ENCODE measurements at regions not wholly inside any gene's neighbourhood (a gene's known extent, or its start where the extent isn't known, plus 50 kb on each side); places are given as distances from the start of the nearest gene placed in this dataset.

DNA sequence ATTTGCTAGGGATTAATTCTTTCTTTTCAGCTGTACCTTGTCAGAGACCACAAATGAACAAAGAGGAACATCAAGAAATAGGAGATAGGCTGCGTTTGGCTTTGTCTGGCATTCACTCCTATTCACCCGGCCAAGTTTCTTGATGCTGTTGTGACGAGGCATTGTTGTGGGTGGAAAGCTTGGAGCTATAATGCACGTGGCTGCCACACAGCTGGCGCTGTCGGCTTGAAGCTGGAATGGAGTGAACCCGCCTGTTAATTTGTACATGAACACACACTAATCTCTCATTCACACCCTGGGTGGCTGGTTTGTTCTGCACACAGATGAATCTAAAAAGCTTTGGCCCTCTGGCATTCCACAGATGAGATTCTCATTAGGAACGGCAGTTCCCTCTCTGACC is 274.9 kb upstream of the GYPC start:
- H3K9ac ChIP-seq (ENCODE audit: low read length), result no peak overlapping the region
- Mint-ChIP-seq H3K4me1 (no peaks in the 10 kb centered on the region), H3K4me3 (no peak overlapping the region), H3K9me3 (ENCODE audit: insufficient read depth) (peaks cover 3% of the 10 kb centered on the region), H3K27ac (no peak overlapping the region), H3K27me3 (peaks cover 12% of the 10 kb centered on the region)
- H3K27ac ChIP-seq (ENCODE audit: low read length in 2 of 2), result no peak overlapping the region
- no peaks in the 10 kb centered on the region for H3K4me1 ChIP-seq (ENCODE audit: control insufficient read depth in 2 of 2, insufficient read depth in 2 of 2, low read length in 2 of 2)
- CTCF ChIA-PET, result no interaction called here
- 88% methylated on average over 7 of the region's 8 CpGs for WGBS (ENCODE audit: insufficient coverage)
- no peak for ATAC-seq (ENCODE audit: low read depth)
- no peaks in the 10 kb centered on the region for H3K27me3 ChIP-seq (replicated peaks in 1 of 4; ENCODE audit: control extremely low read depth in 1 of 4, control insufficient read depth in 3 of 4, insufficient read depth in 4 of 4, low read length in 3 of 4)
- no peak overlapping the region for H3K4me2 ChIP-seq (replicated peaks; ENCODE audit: low read depth, low read length, poor library complexity, severe bottlenecking)
- DNase-seq, result no peak
- H2AFZ ChIP-seq (ENCODE audit: insufficient read depth, low read depth, low read length, poor library complexity, severe bottlenecking), result no peak overlapping the region
- H3K79me2 ChIP-seq (ENCODE audit: control insufficient read depth, insufficient read depth, low read length), result no peaks in the 10 kb centered on the region
- intact Hi-C loops (cut with micrococcal nuclease), result no loop called here
- H3K36me3 ChIP-seq (replicated peaks in 1 of 2; ENCODE audit: control extremely low read depth in 1 of 2, control insufficient read depth in 1 of 2, extremely low read depth in 1 of 2, insufficient read depth in 2 of 2, low read length in 1 of 2), result no peaks in the 10 kb centered on the region
- no peak overlapping the region for H3K4me3 ChIP-seq (ENCODE audit: control extremely low read depth in 1 of 5, extremely low read depth in 1 of 5, insufficient read depth in 1 of 5, low read depth in 2 of 5, low read length in 4 of 5)
- H3K9me3 ChIP-seq (ENCODE audit: control extremely low read depth in 1 of 3, control insufficient read depth in 2 of 3, insufficient read depth in 1 of 3, low read length in 2 of 3), result peaks cover 0 to 1% (median 0%) of the 10 kb centered on the region in 3 donors
- POLR2A ChIA-PET, result no interaction called here
- TF ChIP-seq EZH2 (IDR thresholded peaks at IDR 0.05; ENCODE audit: borderline replicate concordance, insufficient read depth, low read depth, low read length, poor library complexity, severe bottlenecking), result no peak
- TF ChIP-seq, protein P1, sequence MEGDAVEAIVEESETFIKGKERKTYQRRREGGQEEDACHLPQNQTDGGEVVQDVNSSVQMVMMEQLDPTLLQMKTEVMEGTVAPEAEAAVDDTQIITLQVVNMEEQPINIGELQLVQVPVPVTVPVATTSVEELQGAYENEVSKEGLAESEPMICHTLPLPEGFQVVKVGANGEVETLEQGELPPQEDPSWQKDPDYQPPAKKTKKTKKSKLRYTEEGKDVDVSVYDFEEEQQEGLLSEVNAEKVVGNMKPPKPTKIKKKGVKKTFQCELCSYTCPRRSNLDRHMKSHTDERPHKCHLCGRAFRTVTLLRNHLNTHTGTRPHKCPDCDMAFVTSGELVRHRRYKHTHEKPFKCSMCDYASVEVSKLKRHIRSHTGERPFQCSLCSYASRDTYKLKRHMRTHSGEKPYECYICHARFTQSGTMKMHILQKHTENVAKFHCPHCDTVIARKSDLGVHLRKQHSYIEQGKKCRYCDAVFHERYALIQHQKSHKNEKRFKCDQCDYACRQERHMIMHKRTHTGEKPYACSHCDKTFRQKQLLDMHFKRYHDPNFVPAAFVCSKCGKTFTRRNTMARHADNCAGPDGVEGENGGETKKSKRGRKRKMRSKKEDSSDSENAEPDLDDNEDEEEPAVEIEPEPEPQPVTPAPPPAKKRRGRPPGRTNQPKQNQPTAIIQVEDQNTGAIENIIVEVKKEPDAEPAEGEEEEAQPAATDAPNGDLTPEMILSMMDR (IDR thresholded peaks at IDR 0.05), result no peak
- H4K20me1 ChIP-seq (ENCODE audit: control insufficient read depth, insufficient read depth, low read length, poor library complexity, severe bottlenecking), result no peaks in the 10 kb centered on the region

DNA sequence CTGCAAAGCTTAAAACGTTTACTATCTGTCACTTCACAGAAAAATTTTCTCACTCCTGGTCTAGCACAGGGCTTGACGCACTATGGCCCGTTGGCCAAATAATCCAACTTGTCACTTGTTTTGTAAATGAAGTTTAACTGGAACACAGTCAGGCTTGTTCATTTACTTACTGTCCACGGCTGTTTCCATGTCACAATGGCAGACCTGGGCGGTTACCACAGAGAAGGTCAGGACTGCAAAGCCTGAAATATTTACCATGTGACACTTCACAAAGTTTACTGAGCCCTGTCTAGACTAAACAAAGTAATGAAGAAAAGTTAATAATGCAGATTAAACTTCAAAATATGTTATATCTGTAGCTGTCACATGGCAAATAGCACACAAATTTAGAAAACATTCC is 273.0 kb upstream of the GYPC start:
- Histone ChIP-seq H3K27ac (ENCODE audit: low read length in 2 of 2) (no peak overlapping the region), H3K4me1 (ENCODE audit: control insufficient read depth in 2 of 2, insufficient read depth in 2 of 2, low read length in 2 of 2) (no peaks in the 10 kb centered on the region), H3K36me3 (replicated peaks in 1 of 2; ENCODE audit: control extremely low read depth in 1 of 2, control insufficient read depth in 1 of 2, extremely low read depth in 1 of 2, insufficient read depth in 2 of 2, low read length in 1 of 2) (no peaks in the 10 kb centered on the region), H2AFZ (ENCODE audit: insufficient read depth, low read depth, low read length, poor library complexity, severe bottlenecking) (no peak overlapping the region), H4K20me1 (ENCODE audit: control insufficient read depth, insufficient read depth, low read length, poor library complexity, severe bottlenecking) (no peaks in the 10 kb centered on the region), H3K27me3 (replicated peaks in 1 of 4; ENCODE audit: control extremely low read depth in 1 of 4, control insufficient read depth in 3 of 4, insufficient read depth in 4 of 4, low read length in 3 of 4) (no peaks in the 10 kb centered on the region), H3K9me3 (ENCODE audit: control extremely low read depth in 1 of 3, control insufficient read depth in 2 of 3, insufficient read depth in 1 of 3, low read length in 2 of 3) (peaks cover 1 to 2% (median 1%) of the 10 kb centered on the region in 3 donors), H3K9ac (ENCODE audit: low read length) (no peak overlapping the region), H3K4me2 (replicated peaks; ENCODE audit: low read depth, low read length, poor library complexity, severe bottlenecking) (no peak overlapping the region), H3K79me2 (ENCODE audit: control insufficient read depth, insufficient read depth, low read length) (no peaks in the 10 kb centered on the region), H3K4me3 (ENCODE audit: control extremely low read depth in 1 of 5, extremely low read depth in 1 of 5, insufficient read depth in 1 of 5, low read depth in 2 of 5, low read length in 4 of 5) (no peak overlapping the region)
- H3K9me3 Mint-ChIP-seq (ENCODE audit: insufficient read depth), result peaks cover 10% of the 10 kb centered on the region
- H3K4me1 Mint-ChIP-seq, result no peaks in the 10 kb centered on the region
- peaks cover 12% of the 10 kb centered on the region for H3K27me3 Mint-ChIP-seq
- WGBS (ENCODE audit: insufficient coverage), result 100% methylated on average over 1 of the region's 5 CpGs
- ATAC-seq (ENCODE audit: low read depth) (no peak), DNase-seq (no peak)
- ChIA-PET CTCF (no interaction called here), POLR2A (no interaction called here)
- intact Hi-C loops (cut with micrococcal nuclease), result no loop called here
- no peak overlapping the region for H3K27ac Mint-ChIP-seq
- TF ChIP-seq, protein P1 (IDR thresholded peaks at IDR 0.05), result no peak
- no peak for TF ChIP-seq EZH2 (IDR thresholded peaks at IDR 0.05; ENCODE audit: borderline replicate concordance, insufficient read depth, low read depth, low read length, poor library complexity, severe bottlenecking)
- no peak overlapping the region for H3K4me3 Mint-ChIP-seq
